RWPE1 (cell line): ENCODE measurements at regions not wholly inside any gene's neighbourhood (a gene's known extent, or its start where the extent isn't known, plus 50 kb on each side); places are given as distances from the start of the nearest gene placed in this dataset.

Experiments used
- CTCF ChIA-PET: fragments of 350-600 bp; sonication (Branson Sonifier 250); formaldehyde crosslinking; extraction: SDS; loops from one replicate; lab custom pipeline; 2021; lab: Yijun Ruan, JAX
- POLR2A ChIA-PET: fragments of 400-600 bp; formaldehyde crosslinking; extraction: SDS; loops from one replicate; lab custom pipeline; 2020; ENCODE audit warnings: antibody characterized with exemption; ENCODE audit not compliant: low non-redundant PET; lab: Yijun Ruan, JAX
- DNase-seq: peaks from one replicate; pipeline ENCODE4 v3.0.0; 2012; ENCODE audit warnings: low spot score
- H3K27ac ChIP-seq: fragments of 450-650 bp; 2 replicates; pipeline ENCODE4 v1.5.1; 2017
- CTCF ChIP-seq: fragments of 450-650 bp; conservative IDR thresholded peaks from 2 replicates; pipeline ENCODE4 v1.5.1; 2017; ENCODE audit warnings: low read depth, mild to moderate bottlenecking

GRCh38 chr22:49086181-49086580, 741.5 kb downstream of the BRD1 start:
- H3K27ac ChIP-seq, result no peak overlapping the region
- ChIA-PET CTCF (no interaction called here), POLR2A (no interaction called here)
- TF ChIP-seq CTCF, result no peak
- no peak for DNase-seq

- ChIA-PET POLR2A (no interaction called here), CTCF (no interaction called here)
- DNase-seq, result no peak
- TF ChIP-seq CTCF, result no peak
- H3K27ac ChIP-seq, result no peak overlapping the region
These were observed 743.5 kb downstream of the BRD1 start for GRCh38 chr22:49084206-49084605.

DNA sequence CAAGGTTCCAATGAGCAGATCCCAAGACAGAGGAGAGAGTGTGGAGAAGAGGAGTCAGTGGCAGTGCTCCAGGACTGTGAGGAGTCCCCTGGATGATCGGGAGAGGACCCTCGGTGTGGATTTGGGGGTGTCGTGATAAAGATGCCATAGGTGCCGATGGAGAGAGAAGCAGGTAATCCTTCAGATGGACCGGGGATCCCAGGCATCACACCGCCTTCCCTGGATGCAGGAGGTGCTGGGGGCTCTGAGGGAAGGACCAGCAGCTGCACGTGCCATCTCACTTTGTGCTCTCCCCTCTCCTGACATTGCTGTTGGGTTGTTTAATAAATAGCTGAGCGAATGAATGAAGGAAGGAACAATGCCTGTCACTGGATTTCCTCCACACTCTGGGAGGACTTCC, 744.1 kb downstream of the BRD1 start:
- CTCF ChIA-PET, result no interaction called here
- no peak for DNase-seq
- POLR2A ChIA-PET, result no interaction called here
- no peak for TF ChIP-seq CTCF
- H3K27ac ChIP-seq, result no peak overlapping the region

DNA sequence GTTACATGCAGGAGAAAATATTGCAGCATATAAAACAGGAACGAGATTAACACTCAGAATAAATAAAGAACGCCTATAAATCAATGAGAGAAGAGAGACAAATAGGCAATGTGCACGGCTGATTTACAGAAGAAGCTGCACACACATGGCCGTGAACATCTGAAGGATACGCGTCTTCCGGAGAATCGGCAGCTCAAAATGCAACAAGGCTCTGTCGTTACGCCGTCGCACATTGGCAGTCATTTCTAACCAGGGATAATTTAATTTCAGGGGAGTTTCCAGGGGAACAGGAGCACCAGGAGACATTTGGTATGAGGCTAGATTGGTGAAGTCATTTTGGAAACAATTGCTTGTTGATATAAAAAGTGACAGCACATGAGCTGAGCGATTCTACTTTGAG, 745.2 kb downstream of the BRD1 start:
- POLR2A ChIA-PET, result no interaction called here
- CTCF ChIA-PET, result no interaction called here
- DNase-seq, result no peak
- H3K27ac ChIP-seq, result no peak overlapping the region
- no peak for TF ChIP-seq CTCF

GRCh38 chr22:49081926-49082325, 745.7 kb downstream of the BRD1 start:
- H3K27ac ChIP-seq, result no peak overlapping the region
- CTCF ChIA-PET, result no interaction called here
- TF ChIP-seq CTCF, result no peak
- POLR2A ChIA-PET, result no interaction called here
- DNase-seq, result no peak

GRCh38 chr22:49081261-49081666, 746.4 kb downstream of the BRD1 start:
- H3K27ac ChIP-seq, result no peak overlapping the region
- DNase-seq, result no peak
- TF ChIP-seq CTCF, result no peak
- ChIA-PET CTCF (no interaction called here), POLR2A (no interaction called here)

- no peak for DNase-seq
- ChIA-PET CTCF (no interaction called here), POLR2A (no interaction called here)
- no peak overlapping the region for H3K27ac ChIP-seq
- TF ChIP-seq CTCF, result no peak
These were observed 747.0 kb downstream of the BRD1 start for GRCh38 chr22:49080631-49081030.
